Omental fat pad (tissue), 3 donors: ENCODE measurements at regions not wholly inside any gene's neighbourhood (a gene's known extent, or its start where the extent isn't known, plus 50 kb on each side); places are given as distances from the start of the nearest gene placed in this dataset.

ENCODE experiments used
- ATAC-seq: fragments of 150-250 bp; one replicate; pipeline ENCODE4 v1.9.1; 2016; ENCODE audit warnings: mild to moderate bottlenecking, moderate library complexity; ENCODE audit not compliant: low FRiP score
- DNase-seq: peaks from one replicate; pipeline ENCODE4 v3.0.0-alpha.2; 2019; ENCODE audit warnings: low spot score
- CTCF ChIP-seq, 3 donors: fragments of 450-650 bp; IDR thresholded peaks; one replicate each; pipeline ENCODE4 v1.5.1; 2016 to 2017; ENCODE audit warnings: antibody characterized with exemption in 3 of 3, mild to moderate bottlenecking in 3 of 3, moderate library complexity in 2 of 3

GRCh38 chr10:58955615-58956014 lies 220.8 kb upstream of the PHYHIPL start:
- DNase-seq (no peak), ATAC-seq (no peak)
- TF ChIP-seq CTCF (IDR thresholded peaks at IDR 0.05), result no peak

GRCh38 chr10:58956926-58957325 lies 219.5 kb upstream of the PHYHIPL start:
- no peak for TF ChIP-seq CTCF (IDR thresholded peaks at IDR 0.05)
- ATAC-seq, result no peak
- no peak for DNase-seq

- no peak for TF ChIP-seq CTCF (IDR thresholded peaks at IDR 0.05)
- ATAC-seq (no peak), DNase-seq (no peak)
These were observed 218.9 kb upstream of the PHYHIPL start for GRCh38 chr10:58957517-58957916.

- ATAC-seq, result no peak
- DNase-seq, result no peak
- TF ChIP-seq CTCF (IDR thresholded peaks at IDR 0.05), result no peak
These were observed 213.3 kb upstream of the PHYHIPL start for GRCh38 chr10:58963101-58963534.

- TF ChIP-seq CTCF (IDR thresholded peaks at IDR 0.05), result no peak
- ATAC-seq (no peak), DNase-seq (no peak)
These were observed 212.7 kb upstream of the PHYHIPL start for GRCh38 chr10:58963723-58964124.

- no peak for DNase-seq
- ATAC-seq, result no peak
- no peak for TF ChIP-seq CTCF (IDR thresholded peaks at IDR 0.05)
These were observed 210.6 kb upstream of the PHYHIPL start for GRCh38 chr10:58965855-58966254.

GRCh38 chr10:58967551-58968388 lies 208.7 kb upstream of the PHYHIPL start:
- no peak for DNase-seq
- no peak for TF ChIP-seq CTCF (IDR thresholded peaks at IDR 0.05)
- no peak for ATAC-seq
